ENCODE measurements at regions not wholly inside any gene's neighbourhood (a gene's known extent, or its start where the extent isn't known, plus 50 kb on each side); places are given as distances from the start of the nearest gene placed in this dataset.

- Histone ChIP-seq H3K27me3 (ENCODE audit: low read depth) (no peaks in the 10 kb centered on the region), H3K9me3 (peaks cover 3% of the 10 kb centered on the region; the same call in 1 of the 2 replicates), H3K4me1 (peaks cover 15% of the 10 kb centered on the region), H3K4me3 (no peak overlapping the region), H3K36me3 (replicated peaks) (no peaks in the 10 kb centered on the region)
- in situ Hi-C loops (cut with MboI; ENCODE audit: low sequenced_read_pairs): no loop called here
- peak; percentile 30 to 48 for DNase-seq (ENCODE audit: low spot score in 2 of 2)
These were observed 155.3 kb upstream of the CDH19 start for GRCh38 chr18:66759050-66759828.

GRCh38 chr18:66757946-66758345, 154.1 kb upstream of the CDH19 start:
- in situ Hi-C loops (cut with MboI; ENCODE audit: low sequenced_read_pairs): no loop called here
- DNase-seq (ENCODE audit: low spot score in 2 of 2): no peak
- Histone ChIP-seq H3K4me1 (peaks cover 15% of the 10 kb centered on the region), H3K9me3 (peaks cover 3% of the 10 kb centered on the region; the same call in 1 of the 2 replicates), H3K27me3 (ENCODE audit: low read depth) (no peaks in the 10 kb centered on the region), H3K4me3 (no peak overlapping the region), H3K36me3 (replicated peaks) (no peaks in the 10 kb centered on the region)

GRCh38 chr18:66754335-66754734, 150.4 kb upstream of the CDH19 start:
- Histone ChIP-seq H3K9me3 (peaks cover 3% of the 10 kb centered on the region; the same call in 1 of the 2 replicates), H3K4me1 (peaks cover 8% of the 10 kb centered on the region), H3K4me3 (no peak overlapping the region), H3K27me3 (ENCODE audit: low read depth) (no peaks in the 10 kb centered on the region), H3K36me3 (replicated peaks) (no peaks in the 10 kb centered on the region)
- no peak for DNase-seq (ENCODE audit: low spot score in 2 of 2)
- in situ Hi-C loops (cut with MboI; ENCODE audit: low sequenced_read_pairs): no loop called here

- DNase-seq (ENCODE audit: low spot score in 2 of 2): no peak
- no peaks in the 10 kb centered on the region for H3K36me3 ChIP-seq (replicated peaks)
- in situ Hi-C loops (cut with MboI; ENCODE audit: low sequenced_read_pairs): no loop called here
- no peaks in the 10 kb centered on the region for H3K27me3 ChIP-seq (ENCODE audit: low read depth)
- no peak overlapping the region for H3K4me3 ChIP-seq
- H3K4me1 ChIP-seq: no peaks in the 10 kb centered on the region
- H3K9me3 ChIP-seq: peaks cover 3% of the 10 kb centered on the region; the same call in 1 of the 2 replicates
These were observed 148.8 kb upstream of the CDH19 start for GRCh38 chr18:66752733-66753132.

- no peaks in the 10 kb centered on the region for H3K4me1 ChIP-seq
- in situ Hi-C loops (cut with MboI; ENCODE audit: low sequenced_read_pairs): no loop called here
- DNase-seq (ENCODE audit: low spot score in 2 of 2): no peak
- no peaks in the 10 kb centered on the region for H3K27me3 ChIP-seq (ENCODE audit: low read depth)
- H3K4me3 ChIP-seq: no peak overlapping the region
- H3K9me3 ChIP-seq: no peaks in the 10 kb centered on the region
- no peaks in the 10 kb centered on the region for H3K36me3 ChIP-seq (replicated peaks)
These were observed 145.7 kb upstream of the CDH19 start for GRCh38 chr18:66749481-66750035.

- Histone ChIP-seq H3K4me3 (no peak overlapping the region), H3K9me3 (no peaks in the 10 kb centered on the region), H3K4me1 (no peaks in the 10 kb centered on the region), H3K36me3 (replicated peaks) (no peaks in the 10 kb centered on the region), H3K27me3 (ENCODE audit: low read depth) (no peaks in the 10 kb centered on the region)
- DNase-seq (ENCODE audit: low spot score in 2 of 2): no peak
- in situ Hi-C loops (cut with MboI; ENCODE audit: low sequenced_read_pairs): no loop called here
These were observed 145.1 kb upstream of the CDH19 start for GRCh38 chr18:66749030-66749429.

- in situ Hi-C loops (cut with MboI; ENCODE audit: low sequenced_read_pairs): no loop called here
- Histone ChIP-seq H3K27me3 (ENCODE audit: low read depth) (no peaks in the 10 kb centered on the region), H3K36me3 (replicated peaks) (no peaks in the 10 kb centered on the region), H3K4me1 (peaks cover 4% of the 10 kb centered on the region; the same call in 1 of the 2 replicates), H3K9me3 (no peaks in the 10 kb centered on the region), H3K4me3 (no peak overlapping the region)
- DNase-seq (ENCODE audit: low spot score in 2 of 2): no peak
These were observed 138.9 kb upstream of the CDH19 start for GRCh38 chr18:66742832-66743231.

GRCh38 chr18:66735933-66736332, 132.0 kb upstream of the CDH19 start:
- DNase-seq (ENCODE audit: low spot score in 2 of 2): no peak
- no peaks in the 10 kb centered on the region for H3K27me3 ChIP-seq (ENCODE audit: low read depth)
- in situ Hi-C loops (cut with MboI; ENCODE audit: low sequenced_read_pairs): no loop called here
- H3K9me3 ChIP-seq: no peaks in the 10 kb centered on the region
- no peak overlapping the region for H3K4me3 ChIP-seq
- H3K36me3 ChIP-seq (replicated peaks): no peaks in the 10 kb centered on the region
- H3K4me1 ChIP-seq: no peaks in the 10 kb centered on the region

- no peaks in the 10 kb centered on the region for H3K4me1 ChIP-seq
- in situ Hi-C loops (cut with MboI; ENCODE audit: low sequenced_read_pairs): no loop called here
- H3K4me3 ChIP-seq: no peak overlapping the region
- no peak for DNase-seq (ENCODE audit: low spot score in 2 of 2)
- H3K9me3 ChIP-seq: no peaks in the 10 kb centered on the region
- H3K27me3 ChIP-seq (ENCODE audit: low read depth): no peaks in the 10 kb centered on the region
- H3K36me3 ChIP-seq (replicated peaks): no peaks in the 10 kb centered on the region
These were observed 130.6 kb upstream of the CDH19 start for GRCh38 chr18:66734451-66734850.

GRCh38 chr18:66731890-66732289, 128.0 kb upstream of the CDH19 start:
- no peak for DNase-seq (ENCODE audit: low spot score in 2 of 2)
- Histone ChIP-seq H3K27me3 (ENCODE audit: low read depth) (no peaks in the 10 kb centered on the region), H3K4me1 (no peaks in the 10 kb centered on the region), H3K4me3 (no peak overlapping the region), H3K9me3 (no peaks in the 10 kb centered on the region), H3K36me3 (replicated peaks) (no peaks in the 10 kb centered on the region)
- in situ Hi-C loops (cut with MboI; ENCODE audit: low sequenced_read_pairs): no loop called here

- no peaks in the 10 kb centered on the region for H3K27me3 ChIP-seq (ENCODE audit: low read depth)
- in situ Hi-C loops (cut with MboI; ENCODE audit: low sequenced_read_pairs): no loop called here
- H3K4me1 ChIP-seq: peaks cover 2% of the 10 kb centered on the region; the same call in 1 of the 2 replicates
- H3K36me3 ChIP-seq (replicated peaks): no peaks in the 10 kb centered on the region
- no peak overlapping the region for H3K4me3 ChIP-seq
- DNase-seq (ENCODE audit: low spot score in 2 of 2): no peak
- H3K9me3 ChIP-seq: no peaks in the 10 kb centered on the region
These were observed 125.8 kb upstream of the CDH19 start for GRCh38 chr18:66729442-66730239.

- H3K36me3 ChIP-seq (replicated peaks): no peaks in the 10 kb centered on the region
- H3K4me3 ChIP-seq: no peak overlapping the region
- H3K27me3 ChIP-seq (ENCODE audit: low read depth): no peaks in the 10 kb centered on the region
- no peak for DNase-seq (ENCODE audit: low spot score in 2 of 2)
- peaks cover 2% of the 10 kb centered on the region; the same call in 1 of the 2 replicates for H3K4me1 ChIP-seq
- in situ Hi-C loops (cut with MboI; ENCODE audit: low sequenced_read_pairs): no loop called here
- H3K9me3 ChIP-seq: no peaks in the 10 kb centered on the region
These were observed 125.1 kb upstream of the CDH19 start for GRCh38 chr18:66728951-66729350.

GRCh38 chr18:66727991-66728390, 124.1 kb upstream of the CDH19 start:
- Histone ChIP-seq H3K9me3 (no peaks in the 10 kb centered on the region), H3K4me1 (peaks cover 2% of the 10 kb centered on the region; the same call in 1 of the 2 replicates), H3K36me3 (replicated peaks) (no peaks in the 10 kb centered on the region), H3K4me3 (no peak overlapping the region), H3K27me3 (ENCODE audit: low read depth) (no peaks in the 10 kb centered on the region)
- no peak for DNase-seq (ENCODE audit: low spot score in 2 of 2)
- in situ Hi-C loops (cut with MboI; ENCODE audit: low sequenced_read_pairs): no loop called here
